ENCODE measurements at regions not wholly inside any gene's neighbourhood (a gene's known extent, or its start where the extent isn't known, plus 50 kb on each side); places are given as distances from the start of the nearest gene placed in this dataset.

- TF ChIP-seq REST (IDR thresholded peaks at IDR 0.05; ENCODE audit: low read depth, low read length) (peak; percentile 99), TCF12 (IDR thresholded peaks at IDR 0.05; ENCODE audit: low read depth, low read length) (no peak), E4F1 (IDR thresholded peaks at IDR 0.05; ENCODE audit: borderline replicate concordance, partially characterized antibody) (no peak), ATF3 (IDR thresholded peaks at IDR 0.05; ENCODE audit: borderline replicate concordance, extremely low read depth, low read depth, low read length) (no peak), GABPA (IDR thresholded peaks at IDR 0.05; ENCODE audit: low read depth) (no peak), SIX5 (IDR thresholded peaks at IDR 0.05; ENCODE audit: low read depth, low read length, severe bottlenecking) (no peak), SUPT20H (IDR thresholded peaks at IDR 0.05; ENCODE audit: borderline replicate concordance, control insufficient read depth, low read depth, low read length) (no peak), ZZZ3 (IDR thresholded peaks at IDR 0.05; ENCODE audit: control insufficient read depth, insufficient read length, low read depth) (no peak)
Measured at GRCh38 chr2:41836948-41837347, 210.9 kb upstream of the PKDCC start (continued).

All from GM12878 (cell line).